ENCODE measurements at regions not wholly inside any gene's neighbourhood (a gene's known extent, or its start where the extent isn't known, plus 50 kb on each side); places are given as distances from the start of the nearest gene placed in this dataset.

GRCh38 chr12:25005376-25005775 lies 56.5 kb upstream of the BCAT1 start:
- no peak for DNase-seq

GRCh38 chr12:25004447-25004846 lies 55.5 kb upstream of the BCAT1 start:
- DNase-seq = no peak

GRCh38 chr12:25001311-25001710 lies 52.4 kb upstream of the BCAT1 start:
- no peak for DNase-seq

All from suppressor macrophage treated with lipopolysaccharide for 1 hour (primary cell).